Naive thymus-derived CD4-positive, alpha-beta T cell (primary cell): ENCODE measurements at regions not wholly inside any gene's neighbourhood (a gene's known extent, or its start where the extent isn't known, plus 50 kb on each side); places are given as distances from the start of the nearest gene placed in this dataset.
"Not testable (repeated sequence)": the region's sequence is repeated elsewhere in the genome, so short reads cannot be mapped to it uniquely, and the experiment has no call there.

ENCODE experiments used
- ATAC-seq: fragments of 150-1000 bp; cut with Tn5 transposase; 2 replicates; pipeline ENCODE4 v1.10.0; 2021; ENCODE audit warnings: mild to moderate bottlenecking, moderate library complexity
- CTCF ChIA-PET: fragments of 350-600 bp; sonication (Branson Sonifier 250); formaldehyde crosslinking; loops from one replicate; lab custom pipeline; 2021; ENCODE audit warnings: antibody characterized with exemption; lab: Charles Lee
- POLR2A ChIA-PET: fragments of 350-600 bp; sonication (Branson Sonifier 250); formaldehyde crosslinking; loops from one replicate; lab custom pipeline; 2021; ENCODE audit warnings: antibody characterized with exemption, inconsistent platforms; lab: Charles Lee
- DNase-seq, 9 donors: peaks; one replicate each; pipeline versions ENCODE4 v3.0.0 to v3.0.0-alpha.2; 2020 to 2022; ENCODE audit warnings: mixed read lengths in 1 of 9
- H3K27ac ChIP-seq: one replicate; pipeline ENCODE4 v1.7.0; 2013; ENCODE audit warnings: mild to moderate bottlenecking, low read depth, low read length, moderate library complexity
- H3K27me3 ChIP-seq, 2 donors: one replicate each; pipeline ENCODE4 v1.7.0; 2013; ENCODE audit warnings: low read length in 2 of 2, mild to moderate bottlenecking in 2 of 2, moderate library complexity in 2 of 2; ENCODE audit not compliant: control insufficient read depth in 2 of 2, insufficient read depth in 2 of 2
- H3K36me3 ChIP-seq, 3 experiments: 1 replicate in 2 of 3; 2 replicates in 1 of 3; pipeline ENCODE4 v1.7.0; 2013; ENCODE audit warnings: low read length in 3 of 3, mild to moderate bottlenecking in 3 of 3, moderate library complexity in 1 of 3; ENCODE audit not compliant: insufficient read depth in 3 of 3, control insufficient read depth in 2 of 3
- H3K4me1 ChIP-seq, 2 donors: one replicate each; pipeline ENCODE4 v1.7.0; 2013; ENCODE audit warnings: low read length in 2 of 2, mild to moderate bottlenecking in 2 of 2, moderate library complexity in 1 of 2; ENCODE audit not compliant: control insufficient read depth in 2 of 2, insufficient read depth in 2 of 2
- H3K4me3 ChIP-seq: 2 replicates; pipeline ENCODE4 v1.7.0; 2013; ENCODE audit warnings: mild to moderate bottlenecking, low read length
- H3K9me3 ChIP-seq, 3 experiments: 1 replicate in 2 of 3; 2 replicates in 1 of 3; pipeline ENCODE4 v1.7.0; 2013; ENCODE audit warnings: low read length in 3 of 3; ENCODE audit not compliant: control insufficient read depth in 2 of 3
- H3K27ac Mint-ChIP-seq, 9 donors: one replicate each; pipeline ENCODE4 v1.8.0; 2020 to 2022; ENCODE audit warnings: mixed read lengths in 9 of 9, mild to moderate bottlenecking in 8 of 9, moderate library complexity in 5 of 9, inconsistent platforms in 2 of 9
- H3K27me3 Mint-ChIP-seq, 5 donors: one replicate each; pipeline ENCODE4 v1.8.0; 2021 to 2022; ENCODE audit warnings: mixed read lengths in 5 of 5, mild to moderate bottlenecking in 1 of 5
- H3K36me3 Mint-ChIP-seq, 5 donors: one replicate each; pipeline ENCODE4 v1.8.0; 2020 to 2022; ENCODE audit warnings: mixed read lengths in 5 of 5, mild to moderate bottlenecking in 3 of 5, inconsistent platforms in 1 of 5
- H3K4me1 Mint-ChIP-seq, 7 donors: one replicate each; pipeline ENCODE4 v1.8.0; 2020 to 2022; ENCODE audit warnings: mixed read lengths in 7 of 7, mild to moderate bottlenecking in 3 of 7, inconsistent platforms in 1 of 7
- H3K4me3 Mint-ChIP-seq, 10 donors: one replicate each; pipeline ENCODE4 v1.8.0; 2020 to 2022; ENCODE audit warnings: mild to moderate bottlenecking in 10 of 10, mixed read lengths in 10 of 10, moderate library complexity in 6 of 10, inconsistent platforms in 2 of 10
- H3K9me3 Mint-ChIP-seq, 11 donors: one replicate each; pipeline ENCODE4 v1.8.0; 2020 to 2022; ENCODE audit warnings: mixed read lengths in 11 of 11, mild to moderate bottlenecking in 4 of 11, inconsistent platforms in 1 of 11, moderate library complexity in 1 of 11
- intact Hi-C, 2 donors: fragments of 100-400 bp; cut with micrococcal nuclease; formaldehyde crosslinking; loops; one replicate each; pipeline ENCODE4 v1.15.1; 2023

DNA sequence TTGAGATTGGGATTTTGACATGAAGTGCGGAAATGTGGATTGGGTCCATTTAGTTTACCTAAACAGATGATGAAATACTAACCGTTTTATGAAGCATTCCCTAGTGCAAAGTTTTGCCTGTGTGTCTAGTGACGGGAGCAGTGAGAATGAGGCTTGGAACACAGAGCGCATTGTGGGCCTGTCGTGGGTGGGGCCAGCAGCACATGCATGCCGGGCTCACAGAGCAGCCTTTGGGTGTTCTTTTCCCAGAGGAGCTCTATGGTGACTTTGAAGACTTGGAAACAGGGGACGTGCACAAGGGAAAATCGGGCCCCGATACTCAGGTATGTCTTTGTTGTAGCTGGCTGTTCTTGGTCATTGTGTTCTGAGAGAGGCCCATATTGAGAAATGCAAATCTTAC, 388.1 kb downstream of the GOLGA6L6 start:
- DNase-seq, H3K4me1 ChIP-seq, ATAC-seq, H3K36me3 Mint-ChIP-seq, H3K4me3 Mint-ChIP-seq, H3K27me3 Mint-ChIP-seq, H3K27me3 ChIP-seq, H3K36me3 ChIP-seq, H3K4me3 ChIP-seq, H3K9me3 ChIP-seq, CTCF ChIA-PET, H3K4me1 Mint-ChIP-seq, H3K27ac ChIP-seq, POLR2A ChIA-PET, intact Hi-C loops, H3K27ac Mint-ChIP-seq, H3K9me3 Mint-ChIP-seq: not testable (repeated sequence)

DNA sequence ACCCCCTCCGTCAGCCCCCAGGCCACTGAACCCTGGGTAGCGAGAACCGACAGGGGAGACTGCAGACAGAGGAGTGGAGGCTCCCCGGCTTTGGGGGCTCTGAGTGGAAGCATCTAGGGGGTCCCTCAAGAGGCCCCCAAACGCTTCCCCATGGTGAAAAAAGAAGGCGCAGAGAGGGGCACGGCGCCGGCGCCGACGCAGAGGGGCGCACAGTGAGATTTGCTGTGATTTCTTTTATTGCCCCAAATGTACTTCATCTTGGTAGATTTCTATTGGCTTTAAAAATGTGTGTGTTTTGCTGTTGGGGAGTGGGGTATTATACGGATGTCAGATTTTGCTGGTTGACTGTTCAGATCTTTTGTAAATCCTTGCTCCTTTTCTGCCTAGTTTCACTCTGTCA, 392.9 kb downstream of the GOLGA6L6 start:
- DNase-seq, H3K27ac Mint-ChIP-seq, H3K36me3 ChIP-seq, H3K4me3 ChIP-seq, H3K4me1 Mint-ChIP-seq, H3K4me3 Mint-ChIP-seq, H3K4me1 ChIP-seq, H3K36me3 Mint-ChIP-seq, H3K27ac ChIP-seq, CTCF ChIA-PET, H3K9me3 ChIP-seq, H3K9me3 Mint-ChIP-seq, ATAC-seq, H3K27me3 Mint-ChIP-seq, H3K27me3 ChIP-seq, intact Hi-C loops, POLR2A ChIA-PET: not testable (repeated sequence)

- H3K27ac Mint-ChIP-seq, DNase-seq, H3K9me3 ChIP-seq, H3K27ac ChIP-seq, intact Hi-C loops, POLR2A ChIA-PET, H3K4me1 Mint-ChIP-seq, H3K36me3 Mint-ChIP-seq, ATAC-seq, H3K27me3 ChIP-seq, H3K27me3 Mint-ChIP-seq, H3K4me1 ChIP-seq, H3K4me3 Mint-ChIP-seq, H3K9me3 Mint-ChIP-seq, H3K36me3 ChIP-seq, H3K4me3 ChIP-seq, CTCF ChIA-PET: not testable (repeated sequence)
Observed at GRCh38 chr15:20148008-20148407, 393.6 kb downstream of the GOLGA6L6 start.

- H3K36me3 Mint-ChIP-seq, H3K4me1 ChIP-seq, H3K4me3 ChIP-seq, H3K27ac ChIP-seq, H3K4me1 Mint-ChIP-seq, H3K4me3 Mint-ChIP-seq, DNase-seq, intact Hi-C loops, H3K27me3 ChIP-seq, POLR2A ChIA-PET, ATAC-seq, H3K36me3 ChIP-seq, H3K9me3 Mint-ChIP-seq, H3K27me3 Mint-ChIP-seq, H3K9me3 ChIP-seq, CTCF ChIA-PET, H3K27ac Mint-ChIP-seq: not testable (repeated sequence)
Observed at GRCh38 chr15:20144333-20145036, 397.1 kb downstream of the GOLGA6L6 start.

DNA sequence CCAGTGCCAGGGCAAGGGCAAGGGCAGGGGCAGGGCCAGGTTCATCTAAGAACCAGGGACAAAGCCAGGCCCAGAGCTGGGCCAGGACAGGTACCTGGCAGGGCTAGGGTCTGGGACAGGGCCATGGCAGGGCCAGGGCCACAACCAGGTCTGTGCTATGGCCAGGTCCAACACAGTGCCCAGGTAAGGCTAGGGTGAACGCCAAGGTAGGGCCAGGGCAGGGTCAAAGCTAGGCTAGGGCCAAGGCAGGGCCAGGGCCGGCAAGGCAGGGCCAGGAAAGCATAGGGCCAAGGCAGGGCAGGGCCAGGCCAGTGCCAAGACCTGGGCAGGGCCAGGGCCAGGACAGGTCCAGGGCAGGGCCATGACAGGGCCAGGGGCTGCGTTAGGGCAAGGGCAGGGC, 398.7 kb downstream of the GOLGA6L6 start:
- DNase-seq, CTCF ChIA-PET, POLR2A ChIA-PET, H3K9me3 ChIP-seq, H3K4me3 Mint-ChIP-seq, ATAC-seq, H3K4me3 ChIP-seq, H3K27me3 Mint-ChIP-seq, H3K27ac Mint-ChIP-seq, H3K4me1 ChIP-seq, intact Hi-C loops, H3K36me3 ChIP-seq, H3K27me3 ChIP-seq, H3K27ac ChIP-seq, H3K4me1 Mint-ChIP-seq, H3K9me3 Mint-ChIP-seq, H3K36me3 Mint-ChIP-seq: not testable (repeated sequence)

DNA sequence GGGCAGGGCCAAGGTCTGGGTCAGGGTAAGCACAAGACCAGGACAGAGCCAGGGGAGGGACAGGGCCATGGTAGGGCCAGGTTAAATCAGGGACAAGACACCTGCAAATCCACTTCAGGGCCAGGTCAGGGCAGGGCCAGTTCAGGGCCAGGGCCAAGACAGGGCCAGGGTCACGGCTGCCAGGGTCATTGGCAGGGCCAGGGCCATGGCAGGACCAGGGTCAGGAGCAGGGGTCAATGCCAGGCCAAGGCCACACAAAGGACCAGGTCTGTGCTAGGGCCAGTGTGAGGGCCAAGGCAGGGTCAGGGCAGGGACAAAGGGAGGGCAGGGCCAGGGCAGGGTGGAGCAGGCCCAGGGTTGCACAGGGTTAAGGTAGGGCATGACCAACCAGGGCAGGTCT, 399.2 kb downstream of the GOLGA6L6 start:
- peak in 1 of 9 donors; percentile 6 for DNase-seq
- POLR2A ChIA-PET, result not testable (repeated sequence)

DNA sequence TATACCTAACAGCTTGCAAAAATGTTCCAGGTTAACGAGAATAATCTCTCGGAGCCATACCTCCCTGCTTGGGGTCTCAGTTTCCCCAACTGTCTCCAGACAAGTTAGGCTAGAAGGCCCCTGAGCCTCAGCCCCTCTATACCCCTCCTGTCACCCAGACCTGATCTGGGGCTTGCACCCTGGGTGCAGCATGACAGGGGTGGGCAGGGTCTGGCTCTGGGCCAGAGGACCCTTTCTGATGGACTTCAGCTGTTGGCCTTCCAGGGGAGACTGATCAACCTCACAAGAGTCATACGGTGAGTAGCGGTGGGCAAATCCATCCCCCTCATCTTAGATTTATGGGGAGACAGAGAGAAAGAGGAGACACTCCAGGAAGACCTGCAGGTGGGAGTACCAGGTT, 416.9 kb downstream of the GOLGA6L6 start:
- H3K4me1 Mint-ChIP-seq, H3K4me3 Mint-ChIP-seq, H3K27me3 ChIP-seq, H3K27ac ChIP-seq, H3K9me3 Mint-ChIP-seq, H3K9me3 ChIP-seq, CTCF ChIA-PET, H3K27me3 Mint-ChIP-seq, POLR2A ChIA-PET, H3K36me3 Mint-ChIP-seq, DNase-seq, intact Hi-C loops, H3K4me1 ChIP-seq, H3K4me3 ChIP-seq, H3K36me3 ChIP-seq, H3K27ac Mint-ChIP-seq, ATAC-seq: not testable (repeated sequence)

More for the DNA sequence above, 399.2 kb downstream of the GOLGA6L6 start:
- intact Hi-C loops, H3K36me3 ChIP-seq, CTCF ChIA-PET, H3K27me3 Mint-ChIP-seq, H3K27ac Mint-ChIP-seq, H3K4me3 Mint-ChIP-seq, H3K4me3 ChIP-seq, H3K27ac ChIP-seq, H3K4me1 ChIP-seq, ATAC-seq, H3K27me3 ChIP-seq, H3K4me1 Mint-ChIP-seq, H3K36me3 Mint-ChIP-seq, H3K9me3 ChIP-seq, H3K9me3 Mint-ChIP-seq: not testable (repeated sequence)
